ENCODE measurements at regions not wholly inside any gene's neighbourhood (a gene's known extent, or its start where the extent isn't known, plus 50 kb on each side); places are given as distances from the start of the nearest gene placed in this dataset.

GRCh38 chr6:19502301-19502700 lies 334.9 kb upstream of the ID4 start:
- Histone ChIP-seq H3K4me1 (ENCODE audit: control insufficient read depth in 1 of 2, insufficient read depth in 2 of 2, low read length in 2 of 2) (no peaks in the 10 kb centered on the region), H3K27me3 (ENCODE audit: insufficient read depth, low read length) (no peaks in the 10 kb centered on the region), H3K4me2 (ENCODE audit: low read length) (no peak overlapping the region), H3K4me3 (replicated peaks in 1 of 2; ENCODE audit: low read depth in 1 of 2, low read length in 2 of 2) (no peak overlapping the region), H2AFZ (ENCODE audit: low read depth, low read length, poor library complexity, severe bottlenecking) (no peak overlapping the region), H4K20me1 (ENCODE audit: insufficient read depth) (no peaks in the 10 kb centered on the region), H3K9me3 (ENCODE audit: control insufficient read depth in 1 of 2, insufficient read depth in 1 of 2, low read depth in 1 of 2, low read length in 2 of 2) (peaks cover 0 to 8% of the 10 kb centered on the region in 2 experiments; a peak in 1 of 4 replicates), H3K9ac (ENCODE audit: low read length) (no peak overlapping the region), H3K36me3 (ENCODE audit: control insufficient read depth in 1 of 2, insufficient read depth in 2 of 2, low read length in 2 of 2) (no peaks in the 10 kb centered on the region), H3K27ac (ENCODE audit: low read depth, low read length) (no peak overlapping the region), H3K9me2 (ENCODE audit: insufficient read depth) (no peaks in the 10 kb centered on the region), H3K79me2 (ENCODE audit: insufficient read depth, low read length) (no peaks in the 10 kb centered on the region)
- ATAC-seq (no peak), DNase-seq (ENCODE audit: low read depth, low spot score) (no peak)
- ChIA-PET POLR2A (no interaction called here), RAD21 (ENCODE audit: low non-redundant PET in 1 of 2, low total read pairs in 2 of 2, uncharacterized antibody in 2 of 2, unreplicated experiment in 2 of 2) (no interaction called here), CTCF (no interaction called here)
- TF ChIP-seq YY1 (IDR thresholded peaks at IDR 0.05; ENCODE audit: extremely low read depth, insufficient replicate concordance, low read depth, low read length), result no peak
- no peak for TF ChIP-seq SRF (IDR thresholded peaks at IDR 0.05; ENCODE audit: low read depth)
- no peak for TF ChIP-seq ELF1 (IDR thresholded peaks at IDR 0.05; ENCODE audit: borderline replicate concordance, low read depth)
- TF ChIP-seq EZH2phosphoT487 (IDR thresholded peaks at IDR 0.05; ENCODE audit: borderline replicate concordance), result no peak
- no peak for TF ChIP-seq ATF3 (IDR thresholded peaks at IDR 0.05)
- no peak for TF ChIP-seq SIN3A (IDR thresholded peaks at IDR 0.05; ENCODE audit: low read depth)
- no peak for TF ChIP-seq EZH2 (IDR thresholded peaks at IDR 0.05)
- TF ChIP-seq CBX3 (IDR thresholded peaks at IDR 0.05; ENCODE audit: low read depth), result no peak
- no peak for TF ChIP-seq CTCF (IDR thresholded peaks at IDR 0.05 in 2 of 3, conservative IDR thresholded peaks at IDR 0.05 in 1 of 3; ENCODE audit: borderline replicate concordance in 1 of 3, insufficient read depth in 1 of 3, low read depth in 2 of 3, low read length in 2 of 3)
- TF ChIP-seq FOSL1 (IDR thresholded peaks at IDR 0.05; ENCODE audit: low read depth), result no peak
- no peak for TF ChIP-seq RAD21 (IDR thresholded peaks at IDR 0.05; ENCODE audit: low read depth)
- no peak for TF ChIP-seq POLR2A (IDR thresholded peaks at IDR 0.05; ENCODE audit: borderline replicate concordance, extremely low read depth, insufficient read depth, insufficient read length)
- no peak for TF ChIP-seq JUND (IDR thresholded peaks at IDR 0.05)
- TF ChIP-seq ZBTB33 (IDR thresholded peaks at IDR 0.05; ENCODE audit: extremely low read depth, insufficient replicate concordance, low read length), result no peak
- no peak for TF ChIP-seq TCF7L2 (IDR thresholded peaks at IDR 0.05; ENCODE audit: borderline replicate concordance, extremely low read depth, insufficient read depth, insufficient read length)
- no TSS peak for BruUV-seq (replicated peaks)
- intact Hi-C loops (cut with micrococcal nuclease), result no loop called here
